Astrocyte (in vitro differentiated cells and primary cell): ENCODE measurements at regions not wholly inside any gene's neighbourhood (a gene's known extent, or its start where the extent isn't known, plus 50 kb on each side); places are given as distances from the start of the nearest gene placed in this dataset.

Source experiments
- EZH2 ChIP-seq: IDR thresholded peaks from 2 replicates; pipeline ENCODE4 v1.6.1; 2012; ENCODE audit warnings: mild to moderate bottlenecking, low read length, inconsistent platforms; ENCODE audit not compliant: insufficient read depth
- TF ChIP-seq, protein P1 (sequence below): IDR thresholded peaks from 2 replicates; pipeline ENCODE4 v1.5.1; 2011; ENCODE audit warnings: low read depth, mild to moderate bottlenecking, inconsistent platforms, low read length, moderate library complexity; ENCODE audit not compliant: insufficient read depth

DNA sequence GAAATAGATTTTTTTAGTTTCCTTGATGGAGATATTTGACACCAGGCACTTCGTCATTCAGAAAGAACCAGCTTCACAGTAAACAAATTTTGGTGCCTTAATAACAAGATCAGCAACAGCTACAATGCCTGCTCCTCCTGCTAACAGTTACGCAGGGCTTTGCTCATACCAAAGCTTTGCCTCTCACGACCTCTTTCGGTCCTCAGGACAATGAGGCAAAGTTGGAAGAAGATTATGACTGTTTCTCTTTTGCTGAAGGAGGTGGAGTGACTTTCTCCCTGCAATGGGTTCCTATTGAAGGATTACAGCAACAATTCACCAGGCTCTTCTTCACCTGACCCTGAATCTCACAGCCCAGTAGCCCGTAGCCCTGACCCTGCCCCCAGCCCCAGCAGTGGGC lies 440.1 kb downstream of the PREX1 start:
- TF ChIP-seq, protein P1, sequence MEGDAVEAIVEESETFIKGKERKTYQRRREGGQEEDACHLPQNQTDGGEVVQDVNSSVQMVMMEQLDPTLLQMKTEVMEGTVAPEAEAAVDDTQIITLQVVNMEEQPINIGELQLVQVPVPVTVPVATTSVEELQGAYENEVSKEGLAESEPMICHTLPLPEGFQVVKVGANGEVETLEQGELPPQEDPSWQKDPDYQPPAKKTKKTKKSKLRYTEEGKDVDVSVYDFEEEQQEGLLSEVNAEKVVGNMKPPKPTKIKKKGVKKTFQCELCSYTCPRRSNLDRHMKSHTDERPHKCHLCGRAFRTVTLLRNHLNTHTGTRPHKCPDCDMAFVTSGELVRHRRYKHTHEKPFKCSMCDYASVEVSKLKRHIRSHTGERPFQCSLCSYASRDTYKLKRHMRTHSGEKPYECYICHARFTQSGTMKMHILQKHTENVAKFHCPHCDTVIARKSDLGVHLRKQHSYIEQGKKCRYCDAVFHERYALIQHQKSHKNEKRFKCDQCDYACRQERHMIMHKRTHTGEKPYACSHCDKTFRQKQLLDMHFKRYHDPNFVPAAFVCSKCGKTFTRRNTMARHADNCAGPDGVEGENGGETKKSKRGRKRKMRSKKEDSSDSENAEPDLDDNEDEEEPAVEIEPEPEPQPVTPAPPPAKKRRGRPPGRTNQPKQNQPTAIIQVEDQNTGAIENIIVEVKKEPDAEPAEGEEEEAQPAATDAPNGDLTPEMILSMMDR: no peak
- no peak for TF ChIP-seq EZH2
